NCI-H187 (cell line): ENCODE measurements at regions not wholly inside any gene's neighbourhood (a gene's known extent, or its start where the extent isn't known, plus 50 kb on each side); places are given as distances from the start of the nearest gene placed in this dataset.
"Not testable (repeated sequence)": the region's sequence is repeated elsewhere in the genome, so short reads cannot be mapped to it uniquely, and the experiment has no call there.

Experiments
- DNase-seq, 2 experiments: peaks; one replicate each; lab custom pipeline; 2025; lab: John Stamatoyannopoulos, UW

- no peak for DNase-seq
Measured at GRCh38 chr16:66242672-66243071, 123.8 kb upstream of the CDH5 start.

GRCh38 chr16:66242206-66242605 is 124.3 kb upstream of the CDH5 start:
- DNase-seq = not testable (repeated sequence)

- no peak for DNase-seq
Measured at GRCh38 chr16:66240631-66241395, 125.7 kb upstream of the CDH5 start.

- DNase-seq = no peak
Measured at GRCh38 chr16:66240088-66240487, 126.4 kb upstream of the CDH5 start.

- no peak for DNase-seq
Measured at GRCh38 chr16:66238696-66239095, 127.8 kb upstream of the CDH5 start.

- no peak for DNase-seq
Measured at GRCh38 chr16:66236301-66236700, 130.2 kb upstream of the CDH5 start.

- no peak for DNase-seq
Measured at GRCh38 chr16:66231452-66232160, 134.9 kb upstream of the CDH5 start.

GRCh38 chr16:66229651-66230050 is 136.8 kb upstream of the CDH5 start:
- DNase-seq = no peak

GRCh38 chr16:66228792-66229191 is 137.7 kb upstream of the CDH5 start:
- DNase-seq = no peak

GRCh38 chr16:66227766-66228530 is 138.5 kb upstream of the CDH5 start:
- DNase-seq = no peak

- no peak for DNase-seq
Measured at GRCh38 chr16:66226762-66227161, 139.7 kb upstream of the CDH5 start.

GRCh38 chr16:66225696-66226095 is 140.8 kb upstream of the CDH5 start:
- no peak for DNase-seq

GRCh38 chr16:66224626-66225025 is 141.9 kb upstream of the CDH5 start:
- no peak for DNase-seq

GRCh38 chr16:66224186-66224585 is 142.3 kb upstream of the CDH5 start:
- DNase-seq = no peak

- DNase-seq = no peak
Measured at GRCh38 chr16:66223176-66223780, 143.2 kb upstream of the CDH5 start.

- no peak for DNase-seq
Measured at GRCh38 chr16:66222756-66223155, 143.7 kb upstream of the CDH5 start.

GRCh38 chr16:66220702-66221101 is 145.8 kb upstream of the CDH5 start:
- no peak for DNase-seq

GRCh38 chr16:66219491-66219890 is 147.0 kb upstream of the CDH5 start:
- DNase-seq = no peak

- DNase-seq = no peak
Measured at GRCh38 chr16:66212428-66212827, 154.1 kb upstream of the CDH5 start.

GRCh38 chr16:66211651-66212050 is 154.8 kb upstream of the CDH5 start:
- no peak for DNase-seq

GRCh38 chr16:66207883-66208265 is 158.6 kb upstream of the CDH5 start:
- DNase-seq = no peak

- DNase-seq = no peak
Measured at GRCh38 chr16:66207139-66207882, 159.2 kb upstream of the CDH5 start.
